ENCODE measurements at regions not wholly inside any gene's neighbourhood (a gene's known extent, or its start where the extent isn't known, plus 50 kb on each side); places are given as distances from the start of the nearest gene placed in this dataset.

DNA sequence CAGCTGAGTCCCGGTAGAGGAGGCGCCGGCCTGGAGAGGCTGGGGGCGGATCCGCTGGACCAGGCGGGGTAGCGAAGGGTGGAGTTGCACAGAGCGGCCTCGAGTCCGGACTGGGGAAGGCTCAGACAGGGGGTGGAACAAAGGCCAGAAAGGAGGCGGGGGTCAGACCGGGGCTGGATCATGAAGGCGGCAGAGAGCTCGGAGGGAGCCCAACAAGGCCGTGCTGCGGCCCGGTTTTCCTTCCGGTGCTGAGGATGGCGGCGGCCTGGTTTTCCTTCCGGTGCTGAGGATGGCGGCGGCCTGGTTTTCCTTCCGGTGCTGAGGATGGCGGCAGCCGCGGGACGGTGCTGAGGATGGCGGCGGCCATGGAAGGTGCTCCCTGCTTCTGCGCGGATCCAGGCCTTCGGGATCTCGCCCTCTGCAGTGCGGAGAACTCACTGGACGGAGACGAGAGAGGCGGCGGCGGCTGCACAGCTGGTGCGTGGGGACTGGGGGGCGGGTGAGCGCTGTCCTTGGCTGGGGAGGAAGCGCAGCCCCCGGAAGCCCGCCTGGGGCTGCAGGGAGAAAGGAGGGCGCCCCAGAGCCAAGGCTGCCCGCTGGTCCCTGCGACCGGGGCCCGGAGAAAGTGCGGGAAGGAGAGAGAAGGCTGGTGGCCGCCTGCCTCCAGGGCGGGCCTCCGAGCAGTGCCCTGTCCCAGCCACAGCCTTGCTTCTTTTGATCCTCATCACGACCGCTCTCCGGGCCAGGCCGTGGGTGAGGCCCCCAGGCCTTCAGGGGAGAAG, 350.4 kb upstream of the B3GAT1 start:
- DNase-seq, result no peak
- no peak for ATAC-seq
- intact Hi-C loops (cut with micrococcal nuclease), result no loop called here

GRCh38 chr11:134761926-134762247, 349.8 kb upstream of the B3GAT1 start:
- intact Hi-C loops (cut with micrococcal nuclease), result no loop called here
- DNase-seq (no peak), ATAC-seq (no peak)

DNA sequence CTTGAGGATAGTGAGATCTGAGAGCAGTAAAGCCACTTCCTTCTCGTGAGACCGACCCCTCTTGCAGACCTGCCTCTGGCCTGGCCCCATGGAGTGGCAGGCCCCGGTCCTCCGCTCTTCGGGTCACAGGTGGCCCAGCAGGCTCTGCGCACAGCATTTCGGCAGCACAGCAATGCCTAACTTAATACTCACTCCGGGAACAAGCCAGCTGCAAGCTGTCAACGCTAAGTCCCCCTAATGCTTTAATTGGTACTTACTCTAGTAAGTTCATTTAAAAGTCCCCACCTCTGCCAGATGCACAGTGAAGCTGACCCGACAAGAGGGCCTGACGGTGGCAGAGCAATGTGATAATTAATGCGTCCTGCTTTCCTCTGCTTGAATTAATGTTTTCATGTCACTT, 349.3 kb upstream of the B3GAT1 start:
- intact Hi-C loops (cut with micrococcal nuclease), result no loop called here
- ATAC-seq, result no peak
- DNase-seq, result no peak

- ATAC-seq (no peak), DNase-seq (no peak)
- intact Hi-C loops (cut with micrococcal nuclease), result no loop called here
Measured at GRCh38 chr11:134760957-134761356, 348.9 kb upstream of the B3GAT1 start.

GRCh38 chr11:134760299-134760698, 348.3 kb upstream of the B3GAT1 start:
- intact Hi-C loops (cut with micrococcal nuclease), result no loop called here
- no peak for DNase-seq
- ATAC-seq, result no peak

- DNase-seq, result no peak
- no peak for ATAC-seq
- intact Hi-C loops (cut with micrococcal nuclease), result no loop called here
Measured at GRCh38 chr11:134759855-134760254, 347.8 kb upstream of the B3GAT1 start.

- intact Hi-C loops (cut with micrococcal nuclease), result no loop called here
- ATAC-seq (no peak), DNase-seq (no peak)
Measured at GRCh38 chr11:134759274-134759673, 347.2 kb upstream of the B3GAT1 start.

GRCh38 chr11:134758342-134758931, 346.4 kb upstream of the B3GAT1 start:
- no peak for DNase-seq
- ATAC-seq, result no peak
- intact Hi-C loops (cut with micrococcal nuclease), result no loop called here

DNA sequence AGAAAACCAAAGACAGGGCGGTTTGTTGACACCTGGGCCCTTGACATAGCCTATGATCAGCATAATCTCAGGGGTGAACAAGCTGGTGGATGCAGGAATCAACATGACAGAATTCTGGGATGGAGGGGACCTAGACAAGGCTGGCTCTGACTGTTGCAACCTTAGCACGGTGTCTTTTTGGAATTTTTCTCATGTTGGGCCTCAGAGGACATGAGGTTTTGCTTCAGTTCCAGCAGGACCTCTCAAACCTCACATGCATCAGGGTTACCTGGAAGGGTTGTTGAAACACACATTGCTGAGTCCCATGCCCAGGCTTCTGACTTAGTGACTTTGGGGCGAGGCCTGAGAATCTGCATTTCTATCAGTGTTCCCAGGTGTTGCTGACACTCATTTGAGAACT, 345.6 kb upstream of the B3GAT1 start:
- intact Hi-C loops (cut with micrococcal nuclease), result no loop called here
- DNase-seq (no peak), ATAC-seq (no peak)

DNA sequence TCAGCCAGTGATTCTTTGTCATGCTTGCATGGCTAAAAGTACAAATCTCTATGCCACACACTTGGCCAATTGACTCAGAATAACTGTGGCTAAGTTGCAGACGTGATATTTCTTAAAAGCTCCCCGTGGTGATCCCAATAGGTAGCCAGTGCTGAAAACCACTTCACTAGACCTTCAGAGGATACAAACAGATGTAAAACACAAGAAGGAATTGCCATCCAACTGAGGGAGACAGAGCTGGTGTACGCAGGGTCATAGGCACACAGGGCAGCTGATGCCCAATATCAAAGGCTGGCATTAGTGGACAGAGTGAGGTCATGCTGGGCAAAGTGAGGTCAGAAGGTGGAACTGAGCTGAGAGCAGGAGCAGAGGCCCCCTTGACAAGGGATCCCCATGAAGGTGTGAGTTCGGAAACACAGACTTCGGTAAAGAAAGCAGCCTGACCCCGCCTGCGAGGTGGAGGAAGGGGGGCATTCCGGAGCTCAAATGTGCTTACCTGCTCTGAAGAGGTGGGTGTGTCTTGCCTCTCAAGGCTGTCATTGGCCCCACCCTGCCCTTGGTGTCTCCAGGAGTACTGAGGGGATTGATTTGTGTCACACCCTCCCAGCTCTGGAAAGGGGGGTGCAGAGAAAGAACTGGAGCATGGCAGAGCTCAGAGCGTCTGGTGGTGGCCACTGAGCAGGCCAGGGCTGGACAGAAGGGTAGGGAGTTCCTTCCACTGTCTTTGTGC, 344.9 kb upstream of the B3GAT1 start:
- intact Hi-C loops (cut with micrococcal nuclease), result no loop called here
- DNase-seq (no peak), ATAC-seq (no peak)

DNA sequence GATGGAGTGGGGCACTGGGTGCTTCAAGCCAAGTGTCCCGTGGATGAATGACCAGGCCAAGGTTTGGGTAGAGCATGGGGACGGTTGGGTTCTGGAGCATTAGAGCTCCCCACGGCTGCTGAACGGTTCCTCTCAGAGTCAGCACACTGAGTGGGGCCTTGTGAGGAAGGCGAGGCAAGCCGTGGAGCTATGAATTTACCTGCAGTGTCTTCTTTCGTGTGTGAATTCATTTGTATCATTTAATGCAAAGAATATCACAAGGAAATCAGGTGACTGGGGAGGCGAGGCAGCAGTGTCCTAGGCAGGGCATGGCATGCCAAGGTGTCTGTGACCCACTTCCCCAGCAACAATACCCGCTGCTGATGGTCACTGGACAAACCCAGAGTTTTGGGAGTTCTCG, 343.5 kb upstream of the B3GAT1 start:
- no peak for DNase-seq
- no peak for ATAC-seq
- intact Hi-C loops (cut with micrococcal nuclease), result no loop called here

DNA sequence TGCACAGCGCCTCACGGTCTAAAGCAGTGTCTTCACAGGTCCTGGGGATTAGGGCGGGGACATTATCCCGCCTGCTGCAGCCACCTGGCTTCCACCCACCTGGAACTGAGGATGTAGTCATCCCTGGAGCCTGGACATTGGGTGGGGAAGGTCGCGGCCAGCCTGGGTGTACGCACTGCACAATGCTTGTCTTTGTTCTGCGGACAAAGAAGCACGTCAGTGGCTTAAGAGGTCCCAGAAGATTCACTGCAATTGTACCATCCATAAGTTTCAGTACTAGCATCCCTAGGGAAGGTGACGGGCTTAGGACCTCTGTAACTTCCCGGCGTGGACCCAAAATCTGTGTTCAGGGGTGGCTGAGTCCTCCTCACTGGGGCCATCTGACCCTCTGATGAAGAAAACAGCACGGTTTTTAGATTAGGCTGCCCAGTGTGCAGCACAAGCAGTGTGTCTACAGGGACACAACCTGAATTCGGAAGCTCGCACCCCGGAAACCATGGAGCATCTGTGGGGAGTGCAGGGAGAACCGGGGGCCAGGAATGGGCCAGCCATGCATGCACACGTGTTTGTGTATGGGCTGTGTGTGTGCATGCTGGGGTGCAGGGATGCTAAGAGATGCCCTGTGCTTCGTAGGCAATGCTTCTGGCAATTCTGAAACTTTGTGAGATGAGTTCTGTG, 342.6 kb upstream of the B3GAT1 start:
- DNase-seq (no peak), ATAC-seq (no peak)
- intact Hi-C loops (cut with micrococcal nuclease), result no loop called here

DNA sequence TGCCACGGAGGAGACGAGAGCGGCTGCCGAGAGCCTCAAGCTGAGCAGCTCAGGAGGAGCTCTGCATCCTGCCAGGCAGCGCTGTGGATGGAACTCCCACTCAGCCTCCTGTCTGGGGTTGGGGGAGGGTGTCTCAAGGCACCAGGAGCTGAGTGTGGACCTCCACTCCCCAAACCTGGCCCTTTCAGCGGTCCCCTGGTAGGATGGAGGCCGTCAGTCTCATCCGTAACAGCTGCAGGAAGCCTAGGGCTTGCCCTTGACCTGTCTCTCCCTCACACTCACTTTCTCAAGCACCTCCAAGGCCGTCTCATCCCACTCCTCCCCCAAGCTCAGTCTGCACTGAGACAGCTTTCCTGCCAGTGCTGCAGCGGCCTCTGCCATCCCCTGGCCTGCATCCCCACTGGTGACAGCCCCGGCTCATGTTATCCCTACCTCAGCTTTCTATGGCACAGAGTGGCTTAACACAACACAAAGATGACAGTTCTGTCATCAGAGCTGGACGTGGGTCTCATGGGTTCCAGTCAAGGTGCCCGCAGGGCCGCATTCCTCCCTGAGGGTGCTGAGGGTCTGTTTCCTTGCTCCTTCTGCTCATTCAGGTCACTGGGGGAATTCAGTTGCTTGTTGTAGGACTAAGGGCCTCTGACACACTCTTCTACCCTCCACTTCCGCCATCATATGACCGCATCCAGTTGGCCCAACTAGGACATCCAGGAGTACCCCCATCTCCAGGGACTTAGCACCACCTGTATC, 341.9 kb upstream of the B3GAT1 start:
- DNase-seq, result no peak
- no peak for ATAC-seq
- intact Hi-C loops (cut with micrococcal nuclease), result no loop called here

GRCh38 chr11:134752964-134753770, 341.1 kb upstream of the B3GAT1 start:
- DNase-seq (no peak), ATAC-seq (no peak)
- intact Hi-C loops (cut with micrococcal nuclease), result no loop called here

DNA sequence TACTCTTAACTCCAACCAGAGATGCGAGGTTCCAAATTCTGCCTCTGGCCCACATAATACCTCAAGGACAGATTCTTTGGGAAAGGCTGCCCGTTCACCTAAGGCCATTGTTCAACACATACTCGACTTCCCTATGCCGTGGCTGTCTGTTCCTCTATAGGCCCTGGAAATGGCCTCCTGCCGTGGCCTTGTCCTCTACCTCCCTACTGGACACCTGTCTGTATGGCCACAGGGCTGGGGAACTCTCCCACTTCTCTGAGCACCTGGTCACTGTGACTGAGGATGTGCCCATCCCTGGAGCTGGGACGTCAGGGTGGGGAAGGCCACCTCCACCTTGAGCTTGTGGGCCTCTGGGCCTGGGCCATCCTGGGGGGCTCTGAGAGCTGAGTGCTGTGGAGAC, 340.5 kb upstream of the B3GAT1 start:
- DNase-seq (no peak), ATAC-seq (no peak)
- intact Hi-C loops (cut with micrococcal nuclease), result no loop called here

DNA sequence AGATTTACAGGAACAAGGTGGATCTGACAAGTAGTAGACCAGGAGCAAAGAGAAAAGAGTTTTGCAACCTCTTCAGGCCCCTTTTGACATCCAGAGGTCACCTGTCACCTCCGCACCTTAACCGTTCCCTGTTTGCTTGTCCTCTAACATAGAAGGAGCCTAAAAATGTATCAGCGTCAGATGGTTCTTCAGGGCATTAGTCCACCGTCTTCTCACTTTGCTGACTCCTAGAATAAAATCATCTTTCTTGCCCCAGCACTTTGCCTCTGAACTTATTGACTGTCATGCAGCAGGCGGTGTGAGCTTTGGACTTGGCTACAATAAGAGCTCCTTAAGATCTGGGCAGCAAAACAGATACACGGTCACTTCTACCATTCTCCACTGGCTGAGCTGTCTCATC, 339.7 kb upstream of the B3GAT1 start:
- intact Hi-C loops (cut with micrococcal nuclease), result no loop called here
- no peak for DNase-seq
- no peak for ATAC-seq

DNA sequence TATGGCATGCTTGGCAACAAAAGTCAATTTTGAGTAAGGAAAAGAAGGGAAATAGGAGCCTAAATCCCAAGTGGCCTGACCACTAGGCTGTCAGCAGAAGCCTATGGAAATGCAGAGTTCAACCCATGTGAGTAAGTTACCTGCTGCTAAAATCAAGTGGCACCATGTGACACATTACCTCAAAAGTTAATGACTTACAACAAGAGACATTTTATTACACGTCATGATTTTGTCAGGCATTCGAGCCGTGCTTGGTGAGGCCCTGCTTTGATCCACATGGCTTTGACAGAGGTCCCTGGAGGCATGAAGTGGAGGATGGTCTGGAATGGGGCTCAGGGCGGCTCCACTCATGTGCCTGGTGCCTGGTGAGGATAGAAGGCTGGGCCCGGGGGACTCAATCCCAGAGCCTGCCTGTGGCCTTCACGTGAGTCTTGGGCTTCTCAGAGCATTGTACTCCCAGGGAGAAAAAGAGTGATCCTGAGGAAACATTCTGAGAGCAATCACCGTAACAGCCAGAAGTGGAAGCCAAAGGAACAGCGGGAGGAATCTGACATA, 339.1 kb upstream of the B3GAT1 start:
- intact Hi-C loops (cut with micrococcal nuclease), result no loop called here
- ATAC-seq, result no peak
- DNase-seq, result no peak

DNA sequence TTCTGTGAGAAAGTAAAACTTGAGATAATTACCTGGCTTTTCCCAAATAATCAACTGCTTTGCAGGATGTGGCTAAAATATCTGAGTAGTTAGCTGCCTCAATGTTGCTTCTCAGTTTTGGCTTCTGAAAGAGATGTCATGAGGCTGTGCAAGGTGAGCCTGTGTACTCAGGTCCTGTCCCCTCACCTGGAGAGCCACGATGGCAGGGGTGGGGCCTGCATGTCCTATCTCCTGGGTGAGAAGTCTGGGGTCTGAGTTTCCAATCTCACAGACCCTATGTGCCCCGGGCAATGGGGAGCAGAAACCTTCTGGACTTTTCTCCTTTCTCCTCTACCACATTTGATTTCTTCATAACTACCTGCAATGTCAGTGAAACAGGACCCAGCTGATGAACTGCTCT, 338.6 kb upstream of the B3GAT1 start:
- intact Hi-C loops (cut with micrococcal nuclease), result no loop called here
- DNase-seq (no peak), ATAC-seq (no peak)
